ENCODE measurements at regions not wholly inside any gene's neighbourhood (a gene's known extent, or its start where the extent isn't known, plus 50 kb on each side); places are given as distances from the start of the nearest gene placed in this dataset.
"Not testable (repeated sequence)": the region's sequence is repeated elsewhere in the genome, so short reads cannot be mapped to it uniquely, and the experiment has no call there.

- H3K36me3 ChIP-seq (ENCODE audit: control insufficient read depth in 2 of 3, insufficient read depth in 3 of 3, low read length in 3 of 3), result no peaks in the 10 kb centered on the region
- H3K4me1 ChIP-seq (ENCODE audit: control insufficient read depth in 2 of 3, insufficient read depth in 2 of 3, low read depth in 1 of 3, low read length in 3 of 3), result peaks cover 0 to 4% (median 0%) of the 10 kb centered on the region in 3 donors
- H3K9me3 ChIP-seq (ENCODE audit: control insufficient read depth in 2 of 3, insufficient read depth in 1 of 3, low read length in 3 of 3), result no peaks in the 10 kb centered on the region
- intact Hi-C loops (cut with DNase I), result no loop called here
- H3K9ac ChIP-seq (ENCODE audit: low read length in 3 of 3), result no peak overlapping the region
- no peak for DNase-seq
- TF ChIP-seq, protein P1, sequence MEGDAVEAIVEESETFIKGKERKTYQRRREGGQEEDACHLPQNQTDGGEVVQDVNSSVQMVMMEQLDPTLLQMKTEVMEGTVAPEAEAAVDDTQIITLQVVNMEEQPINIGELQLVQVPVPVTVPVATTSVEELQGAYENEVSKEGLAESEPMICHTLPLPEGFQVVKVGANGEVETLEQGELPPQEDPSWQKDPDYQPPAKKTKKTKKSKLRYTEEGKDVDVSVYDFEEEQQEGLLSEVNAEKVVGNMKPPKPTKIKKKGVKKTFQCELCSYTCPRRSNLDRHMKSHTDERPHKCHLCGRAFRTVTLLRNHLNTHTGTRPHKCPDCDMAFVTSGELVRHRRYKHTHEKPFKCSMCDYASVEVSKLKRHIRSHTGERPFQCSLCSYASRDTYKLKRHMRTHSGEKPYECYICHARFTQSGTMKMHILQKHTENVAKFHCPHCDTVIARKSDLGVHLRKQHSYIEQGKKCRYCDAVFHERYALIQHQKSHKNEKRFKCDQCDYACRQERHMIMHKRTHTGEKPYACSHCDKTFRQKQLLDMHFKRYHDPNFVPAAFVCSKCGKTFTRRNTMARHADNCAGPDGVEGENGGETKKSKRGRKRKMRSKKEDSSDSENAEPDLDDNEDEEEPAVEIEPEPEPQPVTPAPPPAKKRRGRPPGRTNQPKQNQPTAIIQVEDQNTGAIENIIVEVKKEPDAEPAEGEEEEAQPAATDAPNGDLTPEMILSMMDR (IDR thresholded peaks at IDR 0.05; ENCODE audit: borderline replicate concordance, extremely low read depth, insufficient read depth), result no peak
- FAIRE-seq, result no peak
- no peaks in the 10 kb centered on the region for H3K27me3 ChIP-seq (ENCODE audit: control insufficient read depth, insufficient read depth, low read length)
- H3K27ac ChIP-seq (ENCODE audit: low read depth in 2 of 2, low read length in 2 of 2), result no peak overlapping the region
- H3K4me3 ChIP-seq (ENCODE audit: low read length in 3 of 3), result no peak overlapping the region
Observed at GRCh38 chr3:124149081-124149480, 157.2 kb upstream of the ROPN1 start.

DNA sequence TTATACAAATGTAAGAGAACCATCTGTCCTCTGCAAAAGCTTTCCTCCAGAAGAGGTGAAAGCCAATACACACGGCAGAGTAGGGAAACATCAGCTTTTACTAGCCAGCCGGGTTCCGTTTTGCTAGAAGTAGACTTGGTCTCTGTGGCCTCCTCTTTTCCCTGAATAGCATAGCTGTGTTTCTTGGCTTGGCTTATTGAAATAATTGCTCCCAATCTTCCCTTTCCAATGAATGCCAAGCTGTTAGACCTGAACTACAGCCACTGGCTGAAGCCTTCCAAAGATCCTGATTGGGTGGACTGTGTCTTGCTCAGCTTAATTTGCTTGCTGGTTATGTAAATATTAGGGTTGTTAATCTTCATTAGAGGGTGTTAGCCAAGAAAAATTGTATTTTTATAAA lies 157.8 kb upstream of the ROPN1 start:
- no peaks in the 10 kb centered on the region for H3K4me1 ChIP-seq (ENCODE audit: control insufficient read depth in 2 of 3, insufficient read depth in 2 of 3, low read depth in 1 of 3, low read length in 3 of 3)
- H3K27me3 ChIP-seq (ENCODE audit: control insufficient read depth, insufficient read depth, low read length), result no peaks in the 10 kb centered on the region
- no peaks in the 10 kb centered on the region for H3K9me3 ChIP-seq (ENCODE audit: control insufficient read depth in 2 of 3, insufficient read depth in 1 of 3, low read length in 3 of 3)
- H3K4me3 ChIP-seq (ENCODE audit: low read length in 3 of 3), result no peak overlapping the region
- intact Hi-C loops (cut with DNase I), result no loop called here
- DNase-seq (no peak), FAIRE-seq (no peak)
- H3K27ac ChIP-seq (ENCODE audit: low read depth in 2 of 2, low read length in 2 of 2), result no peak overlapping the region
- H3K9ac ChIP-seq (ENCODE audit: low read length in 3 of 3), result no peak overlapping the region
- no peaks in the 10 kb centered on the region for H3K36me3 ChIP-seq (ENCODE audit: control insufficient read depth in 2 of 3, insufficient read depth in 3 of 3, low read length in 3 of 3)
- TF ChIP-seq, protein P1 (IDR thresholded peaks at IDR 0.05; ENCODE audit: borderline replicate concordance, extremely low read depth, insufficient read depth), result no peak

DNA sequence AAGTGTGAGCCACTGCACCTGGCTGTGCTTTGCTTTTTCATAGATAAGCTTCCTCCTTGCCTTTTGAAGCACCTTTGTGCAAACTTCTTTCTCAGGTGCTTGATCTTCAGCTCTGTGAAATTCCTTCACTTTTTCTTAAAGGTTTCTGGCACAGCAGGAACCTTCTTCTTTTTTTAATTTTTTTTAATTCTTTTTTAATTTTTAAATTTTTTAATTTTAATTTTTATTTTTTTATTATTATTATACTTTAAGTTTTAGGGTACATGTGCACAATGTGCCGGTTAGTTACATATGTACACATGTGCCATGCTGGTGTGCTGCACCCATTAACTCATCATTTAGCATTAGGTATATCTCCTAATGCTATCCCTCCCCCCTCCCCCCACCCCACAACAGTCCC lies 161.0 kb upstream of the ROPN1 start:
- H3K9ac ChIP-seq (ENCODE audit: low read length in 3 of 3); H3K4me3 ChIP-seq (ENCODE audit: low read length in 3 of 3); DNase-seq; H3K9me3 ChIP-seq (ENCODE audit: control insufficient read depth in 2 of 3, insufficient read depth in 1 of 3, low read length in 3 of 3); H3K36me3 ChIP-seq (ENCODE audit: control insufficient read depth in 2 of 3, insufficient read depth in 3 of 3, low read length in 3 of 3); intact Hi-C loops (cut with DNase I); H3K4me1 ChIP-seq (ENCODE audit: control insufficient read depth in 2 of 3, insufficient read depth in 2 of 3, low read depth in 1 of 3, low read length in 3 of 3); H3K27ac ChIP-seq (ENCODE audit: low read depth in 2 of 2, low read length in 2 of 2); FAIRE-seq; H3K27me3 ChIP-seq (ENCODE audit: control insufficient read depth, insufficient read depth, low read length): not testable (repeated sequence)

DNA sequence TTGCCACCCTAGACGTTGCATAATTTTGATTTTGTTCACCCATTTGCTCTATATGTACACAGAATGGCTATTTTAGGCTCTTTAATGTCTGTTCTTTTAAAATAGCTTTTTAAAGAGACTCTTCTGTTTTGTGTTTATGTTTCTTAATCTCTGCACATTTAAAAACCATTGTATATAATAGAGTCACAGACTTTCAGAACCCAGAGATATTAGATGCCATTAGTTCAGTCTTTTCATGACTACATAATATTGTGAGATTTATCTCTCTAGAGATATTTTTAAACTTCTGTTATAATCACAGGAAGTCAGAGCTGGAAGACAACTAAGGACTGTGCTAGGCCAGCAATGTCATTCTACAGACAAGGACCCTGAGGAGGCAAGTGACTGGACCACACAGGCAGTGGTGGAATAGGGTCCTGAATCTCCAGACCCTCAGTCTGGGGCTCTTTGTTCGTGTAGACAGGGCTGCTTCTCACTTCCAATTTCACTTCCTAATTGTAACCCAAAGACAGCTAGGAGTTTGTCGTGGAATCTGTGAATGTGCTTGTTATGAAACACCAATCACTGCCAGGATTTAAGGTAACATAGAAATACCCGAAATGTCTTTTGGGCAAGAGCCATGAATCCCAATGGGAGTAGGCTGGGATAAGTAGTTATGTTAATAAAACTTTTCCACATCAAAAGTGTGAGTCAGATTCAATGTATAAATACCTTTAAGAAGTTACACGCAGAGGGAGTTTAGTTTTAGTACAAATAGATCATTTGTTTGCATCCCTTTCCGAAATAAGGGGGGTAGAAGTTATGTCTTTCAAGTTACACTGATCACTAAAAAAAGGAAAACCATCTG lies 165.2 kb upstream of the ROPN1 start:
- no peaks in the 10 kb centered on the region for H3K9me3 ChIP-seq (ENCODE audit: control insufficient read depth in 2 of 3, insufficient read depth in 1 of 3, low read length in 3 of 3)
- DNase-seq, result no peak
- no peaks in the 10 kb centered on the region for H3K27me3 ChIP-seq (ENCODE audit: control insufficient read depth, insufficient read depth, low read length)
- peaks cover 2 to 3% (median 3%) of the 10 kb centered on the region in 3 donors for H3K4me1 ChIP-seq (ENCODE audit: control insufficient read depth in 2 of 3, insufficient read depth in 2 of 3, low read depth in 1 of 3, low read length in 3 of 3)
- no peak overlapping the region for H3K27ac ChIP-seq (ENCODE audit: low read depth in 2 of 2, low read length in 2 of 2)
- no peaks in the 10 kb centered on the region for H3K36me3 ChIP-seq (ENCODE audit: control insufficient read depth in 2 of 3, insufficient read depth in 3 of 3, low read length in 3 of 3)
- no peak overlapping the region for H3K4me3 ChIP-seq (ENCODE audit: low read length in 3 of 3)
- H3K9ac ChIP-seq (ENCODE audit: low read length in 3 of 3), result no peak overlapping the region
- TF ChIP-seq, protein P1 (IDR thresholded peaks at IDR 0.05; ENCODE audit: borderline replicate concordance, extremely low read depth, insufficient read depth), result no peak
- intact Hi-C loops (cut with DNase I), result no loop called here
- no peak for FAIRE-seq
